SK-N-SH treated with all-trans-retinoic acid at 6 μM for 48 hours (cell line): ENCODE measurements at regions not wholly inside any gene's neighbourhood (a gene's known extent, or its start where the extent isn't known, plus 50 kb on each side); places are given as distances from the start of the nearest gene placed in this dataset.

ENCODE experiments used
- ATAC-seq: fragments of 200-7000 bp; cut with Tn5 transposase; 3 replicates; pipeline ENCODE4 v1.9.1; 2020; ENCODE audit warnings: mild to moderate bottlenecking, moderate library complexity
- ARNTL ChIP-seq: fragments of 450-650 bp; formaldehyde crosslinking; IDR thresholded peaks from 2 replicates; pipeline ENCODE4 v1.5.0; 2020; ENCODE audit warnings: low read depth, mild to moderate bottlenecking, moderate library complexity, borderline replicate concordance
- BACH2 ChIP-seq: fragments of 250-450 bp; sonication (Bioruptor Pico); IDR thresholded peaks from 2 replicates; pipeline ENCODE4 v1.9.0; 2021; ENCODE audit warnings: mild to moderate bottlenecking, borderline replicate concordance
- CSDC2 ChIP-seq: fragments of 250-450 bp; sonication (Bioruptor Pico); IDR thresholded peaks from 2 replicates; pipeline ENCODE4 v1.5.0; 2020; ENCODE audit warnings: mild to moderate bottlenecking, moderate library complexity
- ESRRG ChIP-seq: fragments of 250-450 bp; sonication (Bioruptor Pico); IDR thresholded peaks from 2 replicates; pipeline ENCODE4 v1.6.1; 2021; ENCODE audit warnings: mild to moderate bottlenecking
- GLIS3 ChIP-seq: fragments of 250-450 bp; sonication (Bioruptor Pico); IDR thresholded peaks from 2 replicates; pipeline ENCODE4 v1.5.0; 2020; ENCODE audit warnings: mild to moderate bottlenecking, moderate library complexity
- ISL1 ChIP-seq: fragments of 250-450 bp; sonication (Bioruptor Pico); IDR thresholded peaks from 2 replicates; pipeline ENCODE4 v2.1.2; 2022; ENCODE audit warnings: mild to moderate bottlenecking, moderate library complexity
- OSR1 ChIP-seq: fragments of 250-450 bp; sonication (Bioruptor Pico); IDR thresholded peaks from 2 replicates; pipeline ENCODE4 v1.8.0; 2022; ENCODE audit warnings: moderate library complexity, mild to moderate bottlenecking, inconsistent platforms
- PPARA ChIP-seq: fragments of 250-450 bp; sonication (Bioruptor Pico); IDR thresholded peaks from 2 replicates; pipeline ENCODE4 v1.5.0; 2020; ENCODE audit warnings: mild to moderate bottlenecking, borderline replicate concordance
- RARB ChIP-seq: fragments of 250-450 bp; sonication (Bioruptor Pico); IDR thresholded peaks from 2 replicates; pipeline ENCODE4 v1.8.0; 2021; ENCODE audit warnings: mild to moderate bottlenecking, moderate library complexity
- SNAI2 ChIP-seq: fragments of 250-450 bp; sonication (Bioruptor Pico); IDR thresholded peaks from 2 replicates; pipeline ENCODE4 v1.5.0; 2020; ENCODE audit warnings: mild to moderate bottlenecking, moderate library complexity
- TCF4 ChIP-seq: fragments of 250-450 bp; sonication (Bioruptor Pico); IDR thresholded peaks from 2 replicates; pipeline ENCODE4 v1.8.0; 2021; ENCODE audit warnings: mild to moderate bottlenecking, moderate library complexity, borderline replicate concordance
- TOX ChIP-seq: fragments of 250-450 bp; sonication (Bioruptor Pico); IDR thresholded peaks from 2 replicates; pipeline ENCODE4 v1.8.0; 2021; ENCODE audit warnings: mild to moderate bottlenecking, moderate library complexity, borderline replicate concordance
- ZC3H10 ChIP-seq: fragments of 250-450 bp; sonication (Bioruptor Pico); IDR thresholded peaks from 2 replicates; pipeline ENCODE4 v1.5.1; 2021; ENCODE audit warnings: mild to moderate bottlenecking, moderate library complexity
- ZFP3 ChIP-seq: fragments of 250-450 bp; sonication (Bioruptor Pico); IDR thresholded peaks from 2 replicates; pipeline ENCODE4 v1.5.0; 2020; ENCODE audit warnings: mild to moderate bottlenecking, moderate library complexity
- ZFP30 ChIP-seq: fragments of 450-650 bp; formaldehyde crosslinking; IDR thresholded peaks from 2 replicates; pipeline ENCODE4 v1.5.0; 2022; ENCODE audit warnings: mild to moderate bottlenecking, moderate library complexity
- ZNF565 ChIP-seq: fragments of 450-650 bp; formaldehyde crosslinking; conservative IDR thresholded peaks from 2 replicates; pipeline ENCODE4 v1.5.0; 2020; ENCODE audit warnings: low read depth, mild to moderate bottlenecking, moderate library complexity
- ZNF70 ChIP-seq: fragments of 450-650 bp; formaldehyde crosslinking; IDR thresholded peaks from 2 replicates; pipeline ENCODE4 v1.5.0; 2020; ENCODE audit warnings: mild to moderate bottlenecking, moderate library complexity
- ZNF8 ChIP-seq: fragments of 450-650 bp; formaldehyde crosslinking; IDR thresholded peaks from 2 replicates; pipeline ENCODE4 v1.5.0; 2020; ENCODE audit warnings: mild to moderate bottlenecking, moderate library complexity
- TF ChIP-seq, protein P1 (sequence below): fragments of 250-450 bp; sonication (Bioruptor Pico); IDR thresholded peaks from 2 replicates; pipeline ENCODE4 v1.8.0; 2021; ENCODE audit warnings: low read depth, mild to moderate bottlenecking, moderate library complexity, borderline replicate concordance
- TF ChIP-seq, protein P2 (sequence below): fragments of 250-450 bp; sonication (Bioruptor Pico); IDR thresholded peaks from 2 replicates; pipeline ENCODE4 v1.8.0; 2020; ENCODE audit warnings: mild to moderate bottlenecking, moderate library complexity, borderline replicate concordance
- TF ChIP-seq, protein P3 (sequence below): fragments of 250-450 bp; sonication (Bioruptor Pico); IDR thresholded peaks from 2 replicates; pipeline ENCODE4 v1.5.1; 2020; ENCODE audit warnings: low read depth, mild to moderate bottlenecking, moderate library complexity

DNA sequence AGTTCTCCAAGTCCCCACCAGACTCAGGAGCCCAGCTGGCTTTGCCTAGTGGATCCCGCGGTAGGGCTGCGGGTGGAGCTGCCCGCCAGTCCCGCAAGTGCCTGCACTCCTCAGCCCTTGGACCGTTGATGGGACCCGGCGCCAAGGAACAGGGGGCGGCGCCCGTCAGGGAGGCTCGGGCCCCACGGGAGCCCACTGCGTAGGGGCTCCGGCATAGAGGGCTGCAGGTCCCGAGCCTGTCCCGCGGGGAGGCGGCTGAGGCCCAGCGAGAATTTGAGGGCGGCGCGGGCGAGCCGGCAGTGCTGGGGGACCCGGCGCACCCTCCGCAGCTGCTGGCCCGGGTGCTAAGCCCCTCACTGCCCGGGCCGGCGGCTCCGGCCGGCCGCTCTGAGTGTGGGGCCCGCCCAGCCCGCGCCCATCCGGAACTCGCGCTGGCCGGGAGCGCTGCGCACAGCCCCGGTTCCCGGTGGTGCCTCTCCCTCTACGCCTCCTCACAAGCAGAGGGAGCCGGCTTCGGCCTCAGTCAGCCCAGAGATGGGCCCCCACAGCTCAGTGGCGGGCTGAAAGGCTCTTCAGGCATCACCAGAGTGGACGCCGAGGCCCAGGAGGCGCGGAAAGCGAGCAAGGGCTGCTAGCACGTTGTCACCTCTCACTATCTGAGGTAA lies 452.4 kb upstream of the LRFN5 start:
- TF ChIP-seq ZFP30 (CRISPR knock-in tag) (no peak), ZNF565 (CRISPR knock-in tag) (no peak), GLIS3 (CRISPR knock-in tag) (no peak), ARNTL (CRISPR knock-in tag) (no peak), ZC3H10 (no peak), ZNF70 (CRISPR knock-in tag) (no peak), ZFP3 (CRISPR knock-in tag) (no peak), TOX (CRISPR knock-in tag) (no peak), PPARA (CRISPR knock-in tag) (no peak)
- ATAC-seq, result no peak

DNA sequence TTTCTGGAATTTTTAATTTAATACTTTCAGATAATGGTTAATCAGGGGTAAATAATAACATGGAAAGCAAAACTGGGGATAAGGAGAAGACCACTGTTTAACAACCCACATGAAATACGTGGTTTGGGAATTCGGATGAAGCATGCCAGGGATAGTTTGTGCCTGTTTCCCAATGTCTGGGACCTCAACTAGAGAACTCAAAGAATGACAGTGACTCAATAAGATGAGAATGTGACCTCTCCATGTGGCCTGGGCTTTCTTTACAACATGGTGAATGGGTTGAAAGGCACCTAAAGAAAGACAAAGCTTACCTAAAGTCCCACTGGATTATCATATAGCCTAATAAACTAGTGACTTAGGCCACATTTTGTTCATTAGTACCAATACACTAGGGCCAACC lies 460.3 kb upstream of the LRFN5 start:
- ATAC-seq, result no peak
- no peak for TF ChIP-seq CSDC2 (CRISPR knock-in tag)
- no peak for TF ChIP-seq ZFP30 (CRISPR knock-in tag)
- TF ChIP-seq PPARA (CRISPR knock-in tag), result no peak
- TF ChIP-seq ZC3H10, result no peak
- TF ChIP-seq ARNTL (CRISPR knock-in tag), result no peak
- TF ChIP-seq ZNF70 (CRISPR knock-in tag), result no peak
- no peak for TF ChIP-seq GLIS3 (CRISPR knock-in tag)
- TF ChIP-seq SNAI2 (CRISPR knock-in tag), result no peak
- no peak for TF ChIP-seq TCF4
- TF ChIP-seq ZNF565 (CRISPR knock-in tag), result no peak
- TF ChIP-seq BACH2 (CRISPR knock-in tag), result no peak
- TF ChIP-seq OSR1 (CRISPR knock-in tag), result no peak

DNA sequence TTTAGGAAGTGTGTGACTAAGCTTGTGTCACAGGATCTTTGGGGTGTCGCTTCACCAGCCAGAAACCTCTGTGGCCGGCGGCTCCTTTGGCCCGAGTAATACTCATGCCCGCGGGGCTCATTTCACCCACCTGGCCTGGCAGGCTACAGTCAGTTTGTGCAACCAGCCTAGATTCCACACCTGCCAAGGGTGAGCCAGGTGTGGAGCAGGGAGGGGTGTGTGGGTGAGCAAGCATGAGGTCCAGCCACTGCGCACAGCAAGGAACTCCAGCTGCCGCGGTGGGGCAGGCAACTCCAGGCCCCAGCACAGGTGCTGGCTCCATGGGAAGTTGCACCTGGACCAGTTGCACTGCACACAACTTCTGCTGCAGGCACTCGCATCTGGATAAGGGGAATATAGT lies 462.3 kb upstream of the LRFN5 start:
- ATAC-seq, result no peak
- TF ChIP-seq BACH2 (CRISPR knock-in tag), result no peak
- TF ChIP-seq ESRRG, result no peak
- no peak for TF ChIP-seq GLIS3 (CRISPR knock-in tag)
- TF ChIP-seq, protein P1, sequence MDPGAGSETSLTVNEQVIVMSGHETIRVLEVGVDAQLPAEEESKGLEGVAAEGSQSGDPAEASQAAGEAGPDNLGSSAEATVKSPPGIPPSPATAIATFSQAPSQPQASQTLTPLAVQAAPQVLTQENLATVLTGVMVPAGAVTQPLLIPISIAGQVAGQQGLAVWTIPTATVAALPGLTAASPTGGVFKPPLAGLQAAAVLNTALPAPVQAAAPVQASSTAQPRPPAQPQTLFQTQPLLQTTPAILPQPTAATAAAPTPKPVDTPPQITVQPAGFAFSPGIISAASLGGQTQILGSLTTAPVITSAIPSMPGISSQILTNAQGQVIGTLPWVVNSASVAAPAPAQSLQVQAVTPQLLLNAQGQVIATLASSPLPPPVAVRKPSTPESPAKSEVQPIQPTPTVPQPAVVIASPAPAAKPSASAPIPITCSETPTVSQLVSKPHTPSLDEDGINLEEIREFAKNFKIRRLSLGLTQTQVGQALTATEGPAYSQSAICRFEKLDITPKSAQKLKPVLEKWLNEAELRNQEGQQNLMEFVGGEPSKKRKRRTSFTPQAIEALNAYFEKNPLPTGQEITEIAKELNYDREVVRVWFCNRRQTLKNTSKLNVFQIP (CRISPR knock-in tag), result no peak
- no peak for TF ChIP-seq ZC3H10

DNA sequence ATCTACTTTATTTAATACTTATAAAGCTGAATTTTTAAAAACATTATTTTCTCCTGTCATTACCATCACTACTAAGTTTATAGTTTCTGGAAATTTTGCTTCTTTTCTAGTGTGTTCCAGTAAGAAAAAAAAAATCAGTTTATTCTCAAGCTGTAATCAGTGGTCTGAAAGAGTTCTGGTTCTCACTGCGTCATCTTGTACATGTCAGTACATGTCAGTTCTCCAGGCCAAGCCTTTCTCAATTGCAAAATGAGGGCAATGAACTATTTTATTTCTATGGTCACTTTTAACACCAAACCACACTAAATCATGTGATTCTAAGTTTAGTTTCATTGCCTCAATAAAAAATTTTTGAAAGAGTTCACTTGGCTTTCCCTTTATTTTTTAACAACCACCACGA lies 468.9 kb upstream of the LRFN5 start:
- TF ChIP-seq, protein P2, sequence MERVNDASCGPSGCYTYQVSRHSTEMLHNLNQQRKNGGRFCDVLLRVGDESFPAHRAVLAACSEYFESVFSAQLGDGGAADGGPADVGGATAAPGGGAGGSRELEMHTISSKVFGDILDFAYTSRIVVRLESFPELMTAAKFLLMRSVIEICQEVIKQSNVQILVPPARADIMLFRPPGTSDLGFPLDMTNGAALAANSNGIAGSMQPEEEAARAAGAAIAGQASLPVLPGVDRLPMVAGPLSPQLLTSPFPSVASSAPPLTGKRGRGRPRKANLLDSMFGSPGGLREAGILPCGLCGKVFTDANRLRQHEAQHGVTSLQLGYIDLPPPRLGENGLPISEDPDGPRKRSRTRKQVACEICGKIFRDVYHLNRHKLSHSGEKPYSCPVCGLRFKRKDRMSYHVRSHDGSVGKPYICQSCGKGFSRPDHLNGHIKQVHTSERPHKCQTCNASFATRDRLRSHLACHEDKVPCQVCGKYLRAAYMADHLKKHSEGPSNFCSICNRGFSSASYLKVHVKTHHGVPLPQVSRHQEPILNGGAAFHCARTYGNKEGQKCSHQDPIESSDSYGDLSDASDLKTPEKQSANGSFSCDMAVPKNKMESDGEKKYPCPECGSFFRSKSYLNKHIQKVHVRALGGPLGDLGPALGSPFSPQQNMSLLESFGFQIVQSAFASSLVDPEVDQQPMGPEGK (CRISPR knock-in tag), result no peak
- no peak for ATAC-seq

DNA sequence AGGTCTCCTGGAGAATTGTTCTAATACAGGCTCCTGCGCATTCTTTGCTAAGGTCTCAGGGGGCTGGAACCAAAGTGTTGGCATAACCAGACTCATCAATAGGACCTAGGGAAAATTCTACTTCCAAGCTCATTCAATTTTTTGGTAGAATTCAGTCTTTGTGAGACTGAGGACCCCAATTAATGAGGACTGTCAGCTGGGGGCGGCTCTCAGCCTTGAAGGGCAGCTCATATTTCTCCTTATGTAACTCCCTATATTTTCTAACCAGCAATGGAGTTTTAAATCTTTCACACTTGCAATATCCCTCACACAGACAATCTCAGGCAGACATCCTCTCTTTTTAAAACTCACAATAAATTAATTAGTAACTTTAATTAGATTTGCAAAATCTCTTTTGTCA lies 476.4 kb upstream of the LRFN5 start:
- ATAC-seq, result no peak
- TF ChIP-seq TCF4 (no peak), ARNTL (CRISPR knock-in tag) (no peak), ZNF565 (CRISPR knock-in tag) (no peak), ISL1 (no peak), ZNF70 (CRISPR knock-in tag) (no peak), ZC3H10 (no peak), ZFP3 (CRISPR knock-in tag) (no peak), BACH2 (CRISPR knock-in tag) (no peak), ESRRG (no peak), ZNF8 (CRISPR knock-in tag) (no peak), TOX (CRISPR knock-in tag) (no peak), ZFP30 (CRISPR knock-in tag) (no peak), OSR1 (CRISPR knock-in tag) (no peak), GLIS3 (CRISPR knock-in tag) (no peak), RARB (no peak), SNAI2 (CRISPR knock-in tag) (no peak)
- TF ChIP-seq, protein P2 (CRISPR knock-in tag), result no peak
- TF ChIP-seq, protein P3, sequence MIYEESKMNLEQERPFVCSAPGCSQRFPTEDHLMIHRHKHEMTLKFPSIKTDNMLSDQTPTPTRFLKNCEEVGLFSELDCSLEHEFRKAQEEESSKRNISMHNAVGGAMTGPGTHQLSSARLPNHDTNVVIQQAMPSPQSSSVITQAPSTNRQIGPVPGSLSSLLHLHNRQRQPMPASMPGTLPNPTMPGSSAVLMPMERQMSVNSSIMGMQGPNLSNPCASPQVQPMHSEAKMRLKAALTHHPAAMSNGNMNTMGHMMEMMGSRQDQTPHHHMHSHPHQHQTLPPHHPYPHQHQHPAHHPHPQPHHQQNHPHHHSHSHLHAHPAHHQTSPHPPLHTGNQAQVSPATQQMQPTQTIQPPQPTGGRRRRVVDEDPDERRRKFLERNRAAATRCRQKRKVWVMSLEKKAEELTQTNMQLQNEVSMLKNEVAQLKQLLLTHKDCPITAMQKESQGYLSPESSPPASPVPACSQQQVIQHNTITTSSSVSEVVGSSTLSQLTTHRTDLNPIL (CRISPR knock-in tag), result no peak
- TF ChIP-seq, all 23 proteins: peak for 0
